ENCODE measurements at regions not wholly inside any gene's neighbourhood (a gene's known extent, or its start where the extent isn't known, plus 50 kb on each side); places are given as distances from the start of the nearest gene placed in this dataset.

DNA sequence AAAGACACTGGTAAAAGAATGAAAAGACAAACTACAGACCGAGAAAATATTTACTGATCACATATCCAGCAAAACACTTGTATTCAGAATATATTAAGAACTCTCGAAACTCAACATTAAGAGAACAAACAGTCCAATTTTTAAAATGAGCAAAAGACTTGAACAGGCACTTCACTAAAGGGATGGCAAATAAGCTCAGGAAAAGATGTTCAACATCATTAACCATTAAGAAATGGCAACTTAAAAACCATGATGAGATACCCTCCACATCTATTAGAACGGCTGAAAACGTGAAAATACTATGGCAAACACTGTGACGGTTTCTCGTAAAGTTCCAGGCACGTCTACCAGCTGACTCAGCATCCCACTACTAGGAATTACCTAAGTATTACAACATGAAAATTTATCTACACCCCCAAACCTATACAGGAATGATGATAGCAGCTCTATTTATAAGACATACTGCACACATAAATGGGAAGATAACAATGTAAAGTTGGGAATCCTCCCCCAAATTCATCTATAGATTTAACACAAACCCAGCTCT is 86.1 kb upstream of the PROK2 start:
- no peaks in the 10 kb centered on the region for H3K4me1 Mint-ChIP-seq
- H3K27me3 Mint-ChIP-seq (ENCODE audit: low read depth in 2 of 2) = peaks cover 8 to 40% of the 10 kb centered on the region in 2 donors
- no peak for ATAC-seq
- H3K27ac Mint-ChIP-seq = no peak overlapping the region
- H3K4me3 Mint-ChIP-seq = no peak overlapping the region
- H3K27me3 ChIP-seq (ENCODE audit: control insufficient read depth, insufficient read depth, low read length) = no peaks in the 10 kb centered on the region
- H3K9me3 Mint-ChIP-seq = no peaks in the 10 kb centered on the region
- H3K36me3 Mint-ChIP-seq = no peaks in the 10 kb centered on the region
- WGBS (ENCODE audit: insufficient coverage) = 94% methylated on average over 7 of the region's 7 CpGs
- no peaks in the 10 kb centered on the region for H3K36me3 ChIP-seq (ENCODE audit: control insufficient read depth, insufficient read depth, low read length)
- H3K4me1 ChIP-seq (ENCODE audit: control insufficient read depth, insufficient read depth, low read length) = no peaks in the 10 kb centered on the region
- no peak overlapping the region for H3K27ac ChIP-seq (ENCODE audit: low read length)
- H3K4me3 ChIP-seq (ENCODE audit: low read length) = no peak overlapping the region
- no peak for DNase-seq
- H3K9me3 ChIP-seq (ENCODE audit: control insufficient read depth, insufficient read depth, low read length) = no peaks in the 10 kb centered on the region
- intact Hi-C loops (cut with micrococcal nuclease) = no loop called here
- TF ChIP-seq, protein P1, sequence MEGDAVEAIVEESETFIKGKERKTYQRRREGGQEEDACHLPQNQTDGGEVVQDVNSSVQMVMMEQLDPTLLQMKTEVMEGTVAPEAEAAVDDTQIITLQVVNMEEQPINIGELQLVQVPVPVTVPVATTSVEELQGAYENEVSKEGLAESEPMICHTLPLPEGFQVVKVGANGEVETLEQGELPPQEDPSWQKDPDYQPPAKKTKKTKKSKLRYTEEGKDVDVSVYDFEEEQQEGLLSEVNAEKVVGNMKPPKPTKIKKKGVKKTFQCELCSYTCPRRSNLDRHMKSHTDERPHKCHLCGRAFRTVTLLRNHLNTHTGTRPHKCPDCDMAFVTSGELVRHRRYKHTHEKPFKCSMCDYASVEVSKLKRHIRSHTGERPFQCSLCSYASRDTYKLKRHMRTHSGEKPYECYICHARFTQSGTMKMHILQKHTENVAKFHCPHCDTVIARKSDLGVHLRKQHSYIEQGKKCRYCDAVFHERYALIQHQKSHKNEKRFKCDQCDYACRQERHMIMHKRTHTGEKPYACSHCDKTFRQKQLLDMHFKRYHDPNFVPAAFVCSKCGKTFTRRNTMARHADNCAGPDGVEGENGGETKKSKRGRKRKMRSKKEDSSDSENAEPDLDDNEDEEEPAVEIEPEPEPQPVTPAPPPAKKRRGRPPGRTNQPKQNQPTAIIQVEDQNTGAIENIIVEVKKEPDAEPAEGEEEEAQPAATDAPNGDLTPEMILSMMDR (IDR thresholded peaks at IDR 0.05) = no peak

DNA sequence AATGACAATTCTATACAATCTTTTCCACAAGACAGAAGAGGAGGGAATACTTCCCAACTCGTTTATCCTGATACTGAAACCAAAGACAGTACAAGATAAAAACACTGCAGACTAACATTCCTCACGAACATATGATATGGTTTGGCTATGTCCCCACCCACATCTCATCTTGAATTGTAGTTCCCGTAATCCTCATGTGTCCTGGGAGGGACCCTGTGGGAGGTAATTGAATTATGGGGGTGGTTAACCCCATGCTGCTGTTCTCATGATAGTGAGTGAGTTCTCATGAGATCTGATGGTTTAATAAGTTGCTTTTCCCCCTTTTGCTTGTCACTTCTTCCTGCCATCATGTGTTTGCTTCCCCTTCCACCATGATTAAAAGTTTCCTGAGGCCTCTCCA is 83.9 kb upstream of the PROK2 start:
- Mint-ChIP-seq H3K9me3 (no peaks in the 10 kb centered on the region), H3K27ac (no peak overlapping the region), H3K4me1 (no peaks in the 10 kb centered on the region), H3K36me3 (no peaks in the 10 kb centered on the region), H3K27me3 (ENCODE audit: low read depth in 2 of 2) (peaks cover 22 to 57% of the 10 kb centered on the region in 2 donors), H3K4me3 (no peak overlapping the region)
- no peak for ATAC-seq
- Histone ChIP-seq H3K9me3 (ENCODE audit: control insufficient read depth, insufficient read depth, low read length) (no peaks in the 10 kb centered on the region), H3K36me3 (ENCODE audit: control insufficient read depth, insufficient read depth, low read length) (no peaks in the 10 kb centered on the region), H3K27ac (ENCODE audit: low read length) (no peak overlapping the region), H3K4me3 (ENCODE audit: low read length) (no peak overlapping the region), H3K4me1 (ENCODE audit: control insufficient read depth, insufficient read depth, low read length) (no peaks in the 10 kb centered on the region), H3K27me3 (ENCODE audit: control insufficient read depth, insufficient read depth, low read length) (peaks cover 2% of the 10 kb centered on the region)
- TF ChIP-seq, protein P1 (IDR thresholded peaks at IDR 0.05) = no peak
- WGBS (ENCODE audit: insufficient coverage) = 83% methylated on average over 1 of the region's 3 CpGs
- intact Hi-C loops (cut with micrococcal nuclease) = no loop called here
- no peak for DNase-seq

DNA sequence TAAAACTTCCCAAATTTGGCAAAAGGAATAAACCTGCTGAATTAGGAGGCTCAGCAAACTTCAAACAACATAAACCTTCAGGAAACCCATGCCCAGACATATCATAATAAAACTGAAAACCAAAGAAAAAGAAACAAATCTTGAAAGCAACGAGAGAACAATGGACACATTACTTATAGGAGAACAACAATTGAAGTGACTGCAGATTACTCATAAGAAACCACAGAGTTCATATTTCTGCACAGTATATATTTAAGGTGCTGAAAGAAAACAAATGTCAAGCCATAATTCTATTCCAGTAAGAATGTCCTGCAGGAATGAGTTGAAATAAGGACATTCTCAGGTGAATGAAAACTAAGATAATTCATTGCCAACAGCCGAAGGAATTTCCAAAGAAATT is 80.8 kb upstream of the PROK2 start:
- H3K9me3 ChIP-seq (ENCODE audit: control insufficient read depth, insufficient read depth, low read length) = no peaks in the 10 kb centered on the region
- intact Hi-C loops (cut with micrococcal nuclease) = no loop called here
- H3K27me3 ChIP-seq (ENCODE audit: control insufficient read depth, insufficient read depth, low read length) = peaks cover 2% of the 10 kb centered on the region
- Mint-ChIP-seq H3K36me3 (no peaks in the 10 kb centered on the region), H3K9me3 (no peaks in the 10 kb centered on the region), H3K4me3 (no peak overlapping the region), H3K4me1 (no peaks in the 10 kb centered on the region), H3K27ac (no peak overlapping the region), H3K27me3 (ENCODE audit: low read depth in 2 of 2) (peaks cover 39 to 87% of the 10 kb centered on the region in 2 donors)
- TF ChIP-seq, protein P1 (IDR thresholded peaks at IDR 0.05) = no peak
- H3K27ac ChIP-seq (ENCODE audit: low read length) = no peak overlapping the region
- WGBS (ENCODE audit: insufficient coverage) = 86% methylated on average over 1 of the region's 2 CpGs
- DNase-seq = no peak
- ATAC-seq = no peak
- H3K36me3 ChIP-seq (ENCODE audit: control insufficient read depth, insufficient read depth, low read length) = no peaks in the 10 kb centered on the region
- no peaks in the 10 kb centered on the region for H3K4me1 ChIP-seq (ENCODE audit: control insufficient read depth, insufficient read depth, low read length)
- no peak overlapping the region for H3K4me3 ChIP-seq (ENCODE audit: low read length)

- Histone ChIP-seq H3K36me3 (ENCODE audit: control insufficient read depth, insufficient read depth, low read length) (no peaks in the 10 kb centered on the region), H3K4me1 (ENCODE audit: control insufficient read depth, insufficient read depth, low read length) (peaks cover 2% of the 10 kb centered on the region), H3K9me3 (ENCODE audit: control insufficient read depth, insufficient read depth, low read length) (no peaks in the 10 kb centered on the region), H3K27me3 (ENCODE audit: control insufficient read depth, insufficient read depth, low read length) (peaks cover 2% of the 10 kb centered on the region), H3K27ac (ENCODE audit: low read length) (no peak overlapping the region), H3K4me3 (ENCODE audit: low read length) (no peak overlapping the region)
- Mint-ChIP-seq H3K4me3 (no peak overlapping the region), H3K36me3 (no peaks in the 10 kb centered on the region), H3K9me3 (no peaks in the 10 kb centered on the region), H3K4me1 (peaks cover 7% of the 10 kb centered on the region in 2 donors), H3K27ac (no peak overlapping the region), H3K27me3 (ENCODE audit: low read depth in 2 of 2) (peaks cover 40 to 79% of the 10 kb centered on the region in 2 donors)
- intact Hi-C loops (cut with micrococcal nuclease) = no loop called here
- WGBS (ENCODE audit: insufficient coverage) = 67% methylated on average over 5 of the region's 5 CpGs
- TF ChIP-seq, protein P1 (IDR thresholded peaks at IDR 0.05) = no peak
- DNase-seq = no peak
- no peak for ATAC-seq
Observed at GRCh38 chr3:71863563-71864190, 78.7 kb upstream of the PROK2 start.
